ENCODE measurements at regions not wholly inside any gene's neighbourhood (a gene's known extent, or its start where the extent isn't known, plus 50 kb on each side); places are given as distances from the start of the nearest gene placed in this dataset.

GRCh38 chr1:181990728-181991127 is 70.8 kb downstream of the ZNF648 start:
- Histone ChIP-seq H3K27me3 (no peaks in the 10 kb centered on the region), H3K4me3 (no peak overlapping the region), H3K4me1 (no peaks in the 10 kb centered on the region), H3K9me3 (no peaks in the 10 kb centered on the region), H3K27ac (no peak overlapping the region), H3K36me3 (no peaks in the 10 kb centered on the region)
- DNase-seq, result no peak
- no peak for TF ChIP-seq CTCF (IDR thresholded peaks at IDR 0.05)
- TF ChIP-seq POLR2AphosphoS5 (IDR thresholded peaks at IDR 0.05), result no peak
- TF ChIP-seq POLR2A (IDR thresholded peaks at IDR 0.05), result no peak
- no peak for TF ChIP-seq EP300 (IDR thresholded peaks at IDR 0.05)
- WGBS, 2 donors, result 82 to 99% methylated on average over 2 of the region's 2 CpGs
- ATAC-seq (ENCODE audit: low FRiP score in 2 of 2), result no peak

GRCh38 chr1:181989261-181989920 is 72.1 kb downstream of the ZNF648 start:
- DNase-seq, result no peak
- TF ChIP-seq EP300 (IDR thresholded peaks at IDR 0.05), result no peak
- TF ChIP-seq POLR2AphosphoS5 (IDR thresholded peaks at IDR 0.05), result no peak
- no peak for TF ChIP-seq POLR2A (IDR thresholded peaks at IDR 0.05)
- TF ChIP-seq CTCF (IDR thresholded peaks at IDR 0.05), result no peak
- 88 to 89% methylated on average over 2 of the region's 2 CpGs for WGBS, 2 donors
- H3K4me3 ChIP-seq, result no peak overlapping the region
- H3K27me3 ChIP-seq, result no peaks in the 10 kb centered on the region
- no peak overlapping the region for H3K27ac ChIP-seq
- ATAC-seq (ENCODE audit: low FRiP score in 2 of 2), result no peak
- H3K9me3 ChIP-seq, result no peaks in the 10 kb centered on the region
- H3K36me3 ChIP-seq, result no peaks in the 10 kb centered on the region
- no peaks in the 10 kb centered on the region for H3K4me1 ChIP-seq

- Histone ChIP-seq H3K36me3 (no peaks in the 10 kb centered on the region), H3K27ac (no peak overlapping the region), H3K4me1 (no peaks in the 10 kb centered on the region), H3K27me3 (no peaks in the 10 kb centered on the region), H3K4me3 (no peak overlapping the region), H3K9me3 (no peaks in the 10 kb centered on the region)
- 65% methylated on average over 2 of the region's 2 CpGs for WGBS, 2 donors
- TF ChIP-seq EP300 (IDR thresholded peaks at IDR 0.05) (no peak), POLR2A (IDR thresholded peaks at IDR 0.05) (no peak), CTCF (IDR thresholded peaks at IDR 0.05) (no peak), POLR2AphosphoS5 (IDR thresholded peaks at IDR 0.05) (no peak)
- ATAC-seq (ENCODE audit: low FRiP score in 2 of 2), result no peak
- no peak for DNase-seq
Measured at GRCh38 chr1:181987996-181988395, 73.5 kb downstream of the ZNF648 start.

GRCh38 chr1:181987334-181987895 is 74.1 kb downstream of the ZNF648 start:
- H3K27me3 ChIP-seq, result no peaks in the 10 kb centered on the region
- no peaks in the 10 kb centered on the region for H3K4me1 ChIP-seq
- 78 to 82% methylated on average over 6 of the region's 6 CpGs for WGBS, 2 donors
- H3K4me3 ChIP-seq, result no peak overlapping the region
- DNase-seq, result no peak
- H3K9me3 ChIP-seq, result no peaks in the 10 kb centered on the region
- no peak for ATAC-seq (ENCODE audit: low FRiP score in 2 of 2)
- H3K27ac ChIP-seq, result no peak overlapping the region
- TF ChIP-seq POLR2A (IDR thresholded peaks at IDR 0.05) (no peak), CTCF (IDR thresholded peaks at IDR 0.05) (no peak), EP300 (IDR thresholded peaks at IDR 0.05) (no peak), POLR2AphosphoS5 (IDR thresholded peaks at IDR 0.05) (no peak)
- H3K36me3 ChIP-seq, result no peaks in the 10 kb centered on the region

- Histone ChIP-seq H3K27me3 (no peaks in the 10 kb centered on the region), H3K36me3 (no peaks in the 10 kb centered on the region), H3K27ac (no peak overlapping the region), H3K4me1 (no peaks in the 10 kb centered on the region), H3K9me3 (no peaks in the 10 kb centered on the region), H3K4me3 (no peak overlapping the region)
- WGBS, 2 donors, result 64 to 71% methylated on average over 2 of the region's 2 CpGs
- no peak for TF ChIP-seq EP300 (IDR thresholded peaks at IDR 0.05)
- no peak for TF ChIP-seq CTCF (IDR thresholded peaks at IDR 0.05)
- TF ChIP-seq POLR2A (IDR thresholded peaks at IDR 0.05), result no peak
- no peak for TF ChIP-seq POLR2AphosphoS5 (IDR thresholded peaks at IDR 0.05)
- no peak for ATAC-seq (ENCODE audit: low FRiP score in 2 of 2)
- no peak for DNase-seq
Measured at GRCh38 chr1:181986907-181987305, 74.6 kb downstream of the ZNF648 start.
